HCT116 (cell line): ENCODE measurements at regions not wholly inside any gene's neighbourhood (a gene's known extent, or its start where the extent isn't known, plus 50 kb on each side); places are given as distances from the start of the nearest gene placed in this dataset.

Source experiments
- ATAC-seq: fragments of 200-7000 bp; cut with Tn5 transposase; 2 replicates; pipeline ENCODE4 v1.9.1; 2020; ENCODE audit warnings: mild to moderate bottlenecking, moderate library complexity
- BruUV-seq: library from RNA; stranded (reverse); fragments of 400-500 nt; replicated peaks from 2 replicates; lab custom pipeline; 2021; lab: Mats Ljungman, UMichigan
- CTCF ChIA-PET: fragments of 300-600 bp; sonication (Branson Sonifier 250); formaldehyde crosslinking; loops from one replicate; lab custom pipeline; 2021; ENCODE audit warnings: antibody characterized with exemption; lab: Charles Lee
- POLR2A ChIA-PET: fragments of 300-600, 350-600 bp; sonication (Branson Sonifier 250); formaldehyde crosslinking; loops from one replicate; lab custom pipeline; 2021; ENCODE audit warnings: antibody characterized with exemption; lab: Charles Lee
- RAD21 ChIA-PET, 2 experiments: fragments of 300-600 bp; sonication (Branson Sonifier 250); formaldehyde crosslinking; loops; one replicate each; lab custom pipeline; 2023; ENCODE audit warnings: low total read pairs in 2 of 2; ENCODE audit not compliant: uncharacterized antibody in 2 of 2, unreplicated experiment in 2 of 2, low non-redundant PET in 1 of 2; lab: Charles Lee
- DNase-seq: peaks from one replicate; pipeline ENCODE4 v3.0.0-alpha.2; 2010; ENCODE audit warnings: low read depth, low spot score
- H2AFZ ChIP-seq: fragments of 200-600 bp; shearing (Covaris generic), sonication (generic); 2 replicates; pipeline ENCODE4 v1.6.1; 2017; ENCODE audit warnings: low read depth, mixed run types, mixed read lengths, antibody characterized with exemption, low read length; ENCODE audit not compliant: poor library complexity, severe bottlenecking
- H3K27ac ChIP-seq: 2 replicates; pipeline ENCODE4 v1.5.1; 2012; ENCODE audit warnings: low read depth, low read length
- H3K27me3 ChIP-seq: fragments of 200-600 bp; sonication (generic); 2 replicates; pipeline ENCODE4 v1.6.1; 2016; ENCODE audit warnings: mixed run types, low read length, mixed read lengths; ENCODE audit not compliant: insufficient read depth
- H3K36me3 ChIP-seq, 2 experiments: fragments of 200-500 bp in 1 of 2; fragments of 200-600 bp in 1 of 2; sonication (Bioruptor generic) in 1 of 2; sonication (generic) in 1 of 2; 2 replicates each; pipeline versions ENCODE4 v1.5.1 to v1.6.1; 2014 to 2016; ENCODE audit warnings: low read length in 2 of 2, inconsistent platforms in 1 of 2, mixed read lengths in 1 of 2, mixed run types in 1 of 2; ENCODE audit not compliant: insufficient read depth in 2 of 2, control insufficient read depth in 1 of 2
- H3K4me1 ChIP-seq, 2 experiments: fragments of 200-600 bp in 1 of 2; sonication (generic) in 1 of 2; 2 replicates each; pipeline versions ENCODE4 v1.5.1 to v1.6.1; 2012 to 2017; ENCODE audit warnings: low read length in 2 of 2, inconsistent platforms in 1 of 2, mild to moderate bottlenecking in 1 of 2, mixed read lengths in 1 of 2, mixed run types in 1 of 2, moderate library complexity in 1 of 2; ENCODE audit not compliant: insufficient read depth in 2 of 2, control insufficient read depth in 1 of 2
- H3K4me2 ChIP-seq: fragments of 200-600 bp; sonication (generic); 2 replicates; pipeline ENCODE4 v1.6.1; 2017; ENCODE audit warnings: mixed run types, low read length, mixed read lengths
- H3K4me3 ChIP-seq, 2 experiments: fragments of 200-600 bp in 1 of 2; sonication (generic) in 1 of 2; replicated peaks in 1 of 2; 2 replicates each; pipeline ENCODE4 v1.5.1; 2011 to 2016; ENCODE audit warnings: low read length in 2 of 2, control low read depth in 1 of 2, low read depth in 1 of 2, mild to moderate bottlenecking in 1 of 2, mixed read lengths in 1 of 2, mixed run types in 1 of 2
- H3K79me2 ChIP-seq: fragments of 200-600 bp; sonication (generic); 2 replicates; pipeline ENCODE4 v1.6.1; 2017; ENCODE audit warnings: mild to moderate bottlenecking, mixed run types, low read length, moderate library complexity, mixed read lengths; ENCODE audit not compliant: insufficient read depth
- H3K9ac ChIP-seq: fragments of 200-600 bp; sonication (generic); 2 replicates; pipeline ENCODE4 v1.6.1; 2016; ENCODE audit warnings: low read length, mixed read lengths
- H3K9me2 ChIP-seq: fragments of 200-600 bp; sonication (generic), shearing (Covaris generic); 2 replicates; pipeline ENCODE4 v1.6.1; 2017; ENCODE audit warnings: mixed run types, mild to moderate bottlenecking, moderate library complexity; ENCODE audit not compliant: insufficient read depth
- H3K9me3 ChIP-seq, 2 experiments: fragments of 200-500 bp in 1 of 2; fragments of 200-600 bp in 1 of 2; sonication (Bioruptor generic) in 1 of 2; sonication (generic) in 1 of 2; 2 replicates each; pipeline ENCODE4 v1.6.1; 2014 to 2017; ENCODE audit warnings: low read length in 2 of 2, mixed read lengths in 2 of 2, inconsistent platforms in 1 of 2, low read depth in 1 of 2, mild to moderate bottlenecking in 1 of 2, mixed run types in 1 of 2, moderate library complexity in 1 of 2; ENCODE audit not compliant: control insufficient read depth in 1 of 2, insufficient read depth in 1 of 2
- H4K20me1 ChIP-seq: fragments of 200-600 bp; sonication (generic), shearing (Covaris generic); 2 replicates; pipeline ENCODE4 v1.6.1; 2017; ENCODE audit warnings: mixed run types, mild to moderate bottlenecking, moderate library complexity; ENCODE audit not compliant: insufficient read depth
- CBX3 ChIP-seq: IDR thresholded peaks from 2 replicates; pipeline ENCODE4 v1.6.1; 2012; ENCODE audit warnings: low read depth
- CEBPB ChIP-seq: IDR thresholded peaks from 2 replicates; pipeline ENCODE4 v1.6.1; 2012; ENCODE audit warnings: low read depth
- ELF1 ChIP-seq: IDR thresholded peaks from 2 replicates; pipeline ENCODE4 v1.6.1; 2012; ENCODE audit warnings: low read depth, borderline replicate concordance
- EZH2 ChIP-seq: fragments of 200-600 bp; sonication (generic); IDR thresholded peaks from 2 replicates; pipeline ENCODE4 v1.6.1; 2017; ENCODE audit warnings: antibody characterized with exemption, mixed run types
- EZH2phosphoT487 ChIP-seq: fragments of 200-600 bp; IDR thresholded peaks from 2 replicates; pipeline ENCODE4 v1.6.1; 2018; ENCODE audit warnings: antibody characterized with exemption, borderline replicate concordance
- FOSL1 ChIP-seq: IDR thresholded peaks from 2 replicates; pipeline ENCODE4 v1.6.1; 2012; ENCODE audit warnings: low read depth
- POLR2A ChIP-seq: IDR thresholded peaks from 2 replicates; pipeline ENCODE4 v1.7.0; 2011; ENCODE audit warnings: borderline replicate concordance; ENCODE audit not compliant: insufficient read depth, insufficient read length; ENCODE audit errors: extremely low read depth
- POLR2AphosphoS5 ChIP-seq: IDR thresholded peaks from 2 replicates; pipeline ENCODE4 v1.6.1; 2011; ENCODE audit warnings: mild to moderate bottlenecking, low read depth, low read length, moderate library complexity
- YY1 ChIP-seq: IDR thresholded peaks from 2 replicates; pipeline ENCODE4 v1.6.1; 2011; ENCODE audit warnings: low read length, low read depth, moderate library complexity, mild to moderate bottlenecking; ENCODE audit not compliant: insufficient replicate concordance; ENCODE audit errors: extremely low read depth
- intact Hi-C: fragments of 100-400 bp; cut with micrococcal nuclease; formaldehyde crosslinking; loops from 2 replicates; pipeline ENCODE4 v1.10.0; 2022
- TF ChIP-seq, protein P1 (sequence below), 3 experiments: fragments of 200-600 bp in 1 of 3; sonication (generic) in 1 of 3; IDR thresholded peaks in 2 of 3; conservative IDR thresholded peaks in 1 of 3; 2 replicates each; pipeline ENCODE4 v1.5.1; 2012 to 2017; ENCODE audit warnings: low read depth in 2 of 3, low read length in 2 of 3, antibody characterized with exemption in 1 of 3, borderline replicate concordance in 1 of 3, control low read depth in 1 of 3, mild to moderate bottlenecking in 1 of 3, mixed read lengths in 1 of 3, mixed run types in 1 of 3, moderate library complexity in 1 of 3; ENCODE audit not compliant: insufficient read depth in 1 of 3
- TF ChIP-seq, protein P2 (sequence below): IDR thresholded peaks from 2 replicates; pipeline ENCODE4 v1.6.1; 2011; ENCODE audit warnings: mild to moderate bottlenecking, low read length, moderate library complexity; ENCODE audit not compliant: insufficient replicate concordance; ENCODE audit errors: extremely low read depth

DNA sequence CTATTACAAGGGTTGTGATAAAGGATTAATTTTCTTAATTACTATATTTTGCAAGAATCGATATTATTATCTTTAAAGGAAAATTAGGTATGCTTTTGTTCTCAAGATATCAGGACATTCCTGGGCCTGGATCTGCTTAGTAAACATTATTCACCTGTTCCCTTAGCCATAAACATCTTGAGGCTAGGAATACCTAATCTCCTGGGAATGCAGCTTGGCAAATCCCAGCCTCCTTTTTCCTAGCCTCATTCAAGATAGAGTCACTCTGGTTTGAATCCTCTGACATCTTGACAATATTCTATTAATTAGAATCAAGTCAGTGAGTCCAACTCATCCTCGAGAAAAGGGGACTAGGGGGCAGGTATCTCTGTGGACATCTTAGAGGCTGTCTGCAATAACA, 327.1 kb downstream of the STIM2 start:
- Histone ChIP-seq H4K20me1 (no peaks in the 10 kb centered on the region), H3K79me2 (no peaks in the 10 kb centered on the region), H3K27me3 (0 out of 2 replicates have a peak, but pooled peaks cover 18% of the 10 kb centered on the region), H3K36me3 (no peaks in the 10 kb centered on the region), H3K4me2 (no peak overlapping the region), H3K4me3 (no peak overlapping the region), H3K9ac (no peak overlapping the region), H3K9me3 (no peaks in the 10 kb centered on the region), H2AFZ (no peak overlapping the region), H3K27ac (no peak overlapping the region), H3K4me1 (no peaks in the 10 kb centered on the region), H3K9me2 (no peaks in the 10 kb centered on the region)
- POLR2A ChIA-PET, result no interaction called here
- CTCF ChIA-PET, result interaction anchor here (0.7 to 1.0 kb wide), 2 partner anchors 8 to 131 kb away, joined by 3 read pairs; no protein-coding TSS in a partner anchor
- no peak for ATAC-seq
- RAD21 ChIA-PET, result no interaction called here
- TF ChIP-seq, protein P1, sequence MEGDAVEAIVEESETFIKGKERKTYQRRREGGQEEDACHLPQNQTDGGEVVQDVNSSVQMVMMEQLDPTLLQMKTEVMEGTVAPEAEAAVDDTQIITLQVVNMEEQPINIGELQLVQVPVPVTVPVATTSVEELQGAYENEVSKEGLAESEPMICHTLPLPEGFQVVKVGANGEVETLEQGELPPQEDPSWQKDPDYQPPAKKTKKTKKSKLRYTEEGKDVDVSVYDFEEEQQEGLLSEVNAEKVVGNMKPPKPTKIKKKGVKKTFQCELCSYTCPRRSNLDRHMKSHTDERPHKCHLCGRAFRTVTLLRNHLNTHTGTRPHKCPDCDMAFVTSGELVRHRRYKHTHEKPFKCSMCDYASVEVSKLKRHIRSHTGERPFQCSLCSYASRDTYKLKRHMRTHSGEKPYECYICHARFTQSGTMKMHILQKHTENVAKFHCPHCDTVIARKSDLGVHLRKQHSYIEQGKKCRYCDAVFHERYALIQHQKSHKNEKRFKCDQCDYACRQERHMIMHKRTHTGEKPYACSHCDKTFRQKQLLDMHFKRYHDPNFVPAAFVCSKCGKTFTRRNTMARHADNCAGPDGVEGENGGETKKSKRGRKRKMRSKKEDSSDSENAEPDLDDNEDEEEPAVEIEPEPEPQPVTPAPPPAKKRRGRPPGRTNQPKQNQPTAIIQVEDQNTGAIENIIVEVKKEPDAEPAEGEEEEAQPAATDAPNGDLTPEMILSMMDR (IDR thresholded peaks at IDR 0.05 in 2 of 3, conservative IDR thresholded peaks at IDR 0.05 in 1 of 3; ENCODE audit: borderline replicate concordance in 1 of 3, insufficient read depth in 1 of 3, low read depth in 2 of 3, low read length in 2 of 3), result no peak
- TF ChIP-seq POLR2A, result no peak
- TF ChIP-seq POLR2AphosphoS5, result no peak
- no peak for TF ChIP-seq ELF1
- TF ChIP-seq, protein P2, sequence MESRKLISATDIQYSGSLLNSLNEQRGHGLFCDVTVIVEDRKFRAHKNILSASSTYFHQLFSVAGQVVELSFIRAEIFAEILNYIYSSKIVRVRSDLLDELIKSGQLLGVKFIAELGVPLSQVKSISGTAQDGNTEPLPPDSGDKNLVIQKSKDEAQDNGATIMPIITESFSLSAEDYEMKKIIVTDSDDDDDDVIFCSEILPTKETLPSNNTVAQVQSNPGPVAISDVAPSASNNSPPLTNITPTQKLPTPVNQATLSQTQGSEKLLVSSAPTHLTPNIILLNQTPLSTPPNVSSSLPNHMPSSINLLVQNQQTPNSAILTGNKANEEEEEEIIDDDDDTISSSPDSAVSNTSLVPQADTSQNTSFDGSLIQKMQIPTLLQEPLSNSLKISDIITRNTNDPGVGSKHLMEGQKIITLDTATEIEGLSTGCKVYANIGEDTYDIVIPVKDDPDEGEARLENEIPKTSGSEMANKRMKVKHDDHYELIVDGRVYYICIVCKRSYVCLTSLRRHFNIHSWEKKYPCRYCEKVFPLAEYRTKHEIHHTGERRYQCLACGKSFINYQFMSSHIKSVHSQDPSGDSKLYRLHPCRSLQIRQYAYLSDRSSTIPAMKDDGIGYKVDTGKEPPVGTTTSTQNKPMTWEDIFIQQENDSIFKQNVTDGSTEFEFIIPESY, result no peak
- no peak for TF ChIP-seq CBX3
- no peak for TF ChIP-seq FOSL1
- TF ChIP-seq CEBPB, result no peak
- TF ChIP-seq EZH2phosphoT487, result no peak
- TF ChIP-seq EZH2, result no peak
- no peak for TF ChIP-seq YY1
- intact Hi-C loops, result no loop called here
- no TSS peak for BruUV-seq
- DNase-seq, result no peak
